ENCODE measurements at regions not wholly inside any gene's neighbourhood (a gene's known extent, or its start where the extent isn't known, plus 50 kb on each side); places are given as distances from the start of the nearest gene placed in this dataset.
"Not testable (repeated sequence)": the region's sequence is repeated elsewhere in the genome, so short reads cannot be mapped to it uniquely, and the experiment has no call there.

- H3K4me1 ChIP-seq, result no peaks in the 10 kb centered on the region
- H3K27ac ChIP-seq, result no peak overlapping the region
- WGBS, 2 donors, result 45 to 80% methylated on average over 2 of the region's 2 CpGs
- intact Hi-C loops (cut with DNase I), result no loop called here
- TF ChIP-seq, protein P1, sequence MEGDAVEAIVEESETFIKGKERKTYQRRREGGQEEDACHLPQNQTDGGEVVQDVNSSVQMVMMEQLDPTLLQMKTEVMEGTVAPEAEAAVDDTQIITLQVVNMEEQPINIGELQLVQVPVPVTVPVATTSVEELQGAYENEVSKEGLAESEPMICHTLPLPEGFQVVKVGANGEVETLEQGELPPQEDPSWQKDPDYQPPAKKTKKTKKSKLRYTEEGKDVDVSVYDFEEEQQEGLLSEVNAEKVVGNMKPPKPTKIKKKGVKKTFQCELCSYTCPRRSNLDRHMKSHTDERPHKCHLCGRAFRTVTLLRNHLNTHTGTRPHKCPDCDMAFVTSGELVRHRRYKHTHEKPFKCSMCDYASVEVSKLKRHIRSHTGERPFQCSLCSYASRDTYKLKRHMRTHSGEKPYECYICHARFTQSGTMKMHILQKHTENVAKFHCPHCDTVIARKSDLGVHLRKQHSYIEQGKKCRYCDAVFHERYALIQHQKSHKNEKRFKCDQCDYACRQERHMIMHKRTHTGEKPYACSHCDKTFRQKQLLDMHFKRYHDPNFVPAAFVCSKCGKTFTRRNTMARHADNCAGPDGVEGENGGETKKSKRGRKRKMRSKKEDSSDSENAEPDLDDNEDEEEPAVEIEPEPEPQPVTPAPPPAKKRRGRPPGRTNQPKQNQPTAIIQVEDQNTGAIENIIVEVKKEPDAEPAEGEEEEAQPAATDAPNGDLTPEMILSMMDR (IDR thresholded peaks at IDR 0.05), result no peak
- no peak for TF ChIP-seq POLR2A (IDR thresholded peaks at IDR 0.05)
- H3K36me3 ChIP-seq (replicated peaks in 1 of 2; ENCODE audit: insufficient read depth in 1 of 2, low read depth in 2 of 2), result no peaks in the 10 kb centered on the region
- no peak overlapping the region for H3K4me3 ChIP-seq
- no peaks in the 10 kb centered on the region for H3K27me3 ChIP-seq
- ATAC-seq, result no peak
- no peak for DNase-seq
- peaks cover 0 to 11% (median 0%) of the 10 kb centered on the region in 3 donors for H3K9me3 ChIP-seq
Measured at GRCh38 chr1:187943606-187944403, 1115.1 kb downstream of the PLA2G4A start.

DNA sequence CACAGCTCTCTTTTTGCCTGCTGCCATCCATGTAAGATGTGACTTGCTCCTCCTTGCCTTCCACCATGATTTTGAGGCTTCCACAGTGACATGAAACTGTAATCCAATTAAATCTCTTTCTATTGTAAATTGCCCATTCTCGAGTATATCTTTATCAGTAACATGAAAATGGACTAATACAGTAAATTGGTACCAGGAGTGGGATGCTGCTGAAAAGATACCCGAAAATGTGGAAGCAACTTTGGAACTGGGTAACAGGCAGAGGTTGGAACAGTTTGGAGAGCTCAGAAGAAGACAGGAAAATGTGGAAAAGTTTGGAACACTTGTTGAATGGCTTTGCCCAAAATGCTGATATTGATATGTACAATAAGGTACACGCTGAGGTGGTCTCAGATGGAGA is 1117.9 kb downstream of the PLA2G4A start:
- DNase-seq; H3K4me1 ChIP-seq; ATAC-seq; H3K36me3 ChIP-seq (replicated peaks in 1 of 2; ENCODE audit: insufficient read depth in 1 of 2, low read depth in 2 of 2); H3K27me3 ChIP-seq; H3K4me3 ChIP-seq; H3K27ac ChIP-seq; intact Hi-C loops (cut with DNase I): not testable (repeated sequence)
- 62 to 65% methylated on average over 3 of the region's 3 CpGs for WGBS, 2 donors
- peaks cover 0 to 11% (median 0%) of the 10 kb centered on the region in 3 donors for H3K9me3 ChIP-seq

DNA sequence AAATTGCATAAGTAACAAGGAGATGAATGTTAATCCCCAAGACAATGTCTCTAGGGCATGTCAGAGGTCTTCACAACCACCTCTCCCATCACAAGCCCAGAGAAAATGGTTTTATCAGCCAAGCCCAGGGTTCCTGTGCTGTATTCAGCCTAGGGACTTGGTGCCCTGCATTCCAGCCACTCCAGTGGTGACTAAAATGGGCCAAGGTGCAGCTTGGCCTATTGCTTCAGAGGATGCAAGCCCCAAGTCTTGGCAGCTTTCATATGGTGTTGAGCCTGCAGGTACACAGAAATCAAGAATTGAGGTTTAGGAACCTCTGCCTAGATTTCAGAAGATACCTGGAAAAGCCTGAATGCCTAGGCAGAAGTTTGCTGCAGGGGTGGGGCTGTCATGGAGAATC is 1118.6 kb downstream of the PLA2G4A start:
- no peak for ATAC-seq
- Histone ChIP-seq H3K36me3 (replicated peaks in 1 of 2; ENCODE audit: insufficient read depth in 1 of 2, low read depth in 2 of 2) (no peaks in the 10 kb centered on the region), H3K4me1 (no peaks in the 10 kb centered on the region), H3K27ac (no peak overlapping the region), H3K4me3 (no peak overlapping the region), H3K27me3 (no peaks in the 10 kb centered on the region), H3K9me3 (peaks cover 0 to 11% (median 0%) of the 10 kb centered on the region in 3 donors)
- intact Hi-C loops (cut with DNase I), result no loop called here
- TF ChIP-seq, protein P1 (IDR thresholded peaks at IDR 0.05), result no peak
- no peak for TF ChIP-seq POLR2A (IDR thresholded peaks at IDR 0.05)
- no peak for DNase-seq

GRCh38 chr1:187948170-187948794 is 1119.5 kb downstream of the PLA2G4A start:
- TF ChIP-seq, protein P1 (IDR thresholded peaks at IDR 0.05), result no peak
- TF ChIP-seq POLR2A (IDR thresholded peaks at IDR 0.05), result no peak
- ATAC-seq (no peak), DNase-seq (no peak)
- Histone ChIP-seq H3K36me3 (replicated peaks in 1 of 2; ENCODE audit: insufficient read depth in 1 of 2, low read depth in 2 of 2) (no peaks in the 10 kb centered on the region), H3K9me3 (peaks cover 0 to 11% (median 0%) of the 10 kb centered on the region in 3 donors), H3K4me1 (no peaks in the 10 kb centered on the region), H3K4me3 (no peak overlapping the region), H3K27ac (no peak overlapping the region), H3K27me3 (no peaks in the 10 kb centered on the region)
- intact Hi-C loops (cut with DNase I), result no loop called here
- WGBS, 2 donors, result 59 to 67% methylated on average over 1 of the region's 1 CpG

DNA sequence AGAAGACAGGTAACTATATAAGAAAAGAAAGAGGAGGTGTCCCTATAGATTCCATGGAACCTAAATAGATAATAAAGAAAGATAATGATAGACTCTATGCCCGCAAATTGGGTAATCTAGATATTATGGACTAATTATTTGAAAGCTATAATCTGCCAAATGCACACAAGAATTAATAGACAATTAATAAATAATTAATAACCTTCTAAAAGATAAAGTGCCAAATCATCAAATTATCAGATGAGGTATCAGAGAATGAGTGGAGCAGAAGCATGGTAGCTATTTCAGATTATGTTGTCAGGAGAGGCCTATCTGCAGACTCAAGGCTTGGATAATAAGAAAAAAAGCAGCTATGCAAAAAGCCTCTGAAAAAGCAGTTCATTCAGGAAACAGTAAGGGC is 1120.8 kb downstream of the PLA2G4A start:
- intact Hi-C loops (cut with DNase I), result no loop called here
- Histone ChIP-seq H3K36me3 (replicated peaks in 1 of 2; ENCODE audit: insufficient read depth in 1 of 2, low read depth in 2 of 2) (no peaks in the 10 kb centered on the region), H3K9me3 (peaks cover 0 to 11% (median 0%) of the 10 kb centered on the region in 3 donors), H3K4me3 (no peak overlapping the region), H3K27me3 (no peaks in the 10 kb centered on the region), H3K4me1 (no peaks in the 10 kb centered on the region), H3K27ac (no peak overlapping the region)
- 90 to 93% methylated on average over 1 of the region's 1 CpG for WGBS, 2 donors
- no peak for DNase-seq
- TF ChIP-seq, protein P1 (IDR thresholded peaks at IDR 0.05), result no peak
- TF ChIP-seq POLR2A (IDR thresholded peaks at IDR 0.05), result no peak
- no peak for ATAC-seq

All from body of pancreas (tissue), 4 donors.